Renal pelvis (tissue), 1 donor: ENCODE measurements at regions not wholly inside any gene's neighbourhood (a gene's known extent, or its start where the extent isn't known, plus 50 kb on each side); places are given as distances from the start of the nearest gene placed in this dataset.

ENCODE experiments used
- DNase-seq: peaks from one replicate; pipeline ENCODE4 v3.0.0-alpha.2; 2013

DNA sequence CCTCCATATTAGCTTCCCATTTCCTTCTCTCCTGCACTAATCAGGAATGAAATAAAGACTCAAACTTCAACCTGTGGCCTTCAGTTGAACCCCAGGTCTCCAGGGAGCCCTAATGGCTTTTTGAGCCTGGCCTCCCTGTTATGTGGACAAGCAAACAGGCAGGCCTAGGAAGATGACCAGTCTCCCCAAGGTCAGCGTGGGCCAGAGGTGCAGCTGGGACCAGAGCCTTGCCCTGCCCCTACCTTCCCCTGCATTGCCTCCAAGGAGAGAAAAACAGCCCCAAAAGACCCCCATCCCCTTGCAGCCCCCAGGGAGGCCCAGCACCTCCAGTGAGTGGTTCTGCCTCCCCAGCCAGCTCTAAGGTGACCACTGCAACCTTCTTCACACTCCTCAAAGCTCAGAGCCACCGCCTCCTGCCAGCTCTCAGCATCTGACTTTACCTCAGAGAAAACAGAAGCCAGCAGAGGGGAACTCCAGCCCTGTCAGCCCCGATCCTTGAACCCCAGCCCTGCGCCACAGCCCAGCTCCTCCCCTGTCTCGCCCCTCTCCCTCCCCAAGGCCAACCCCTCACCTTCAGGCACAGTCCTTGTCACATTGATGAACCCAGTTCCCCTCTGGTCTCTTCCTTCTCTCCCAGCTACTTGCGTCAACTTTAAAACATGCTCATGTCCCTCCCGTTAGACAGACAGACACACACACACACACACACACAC lies 59.5 kb upstream of the ID2 start:
- no peak for DNase-seq

DNA sequence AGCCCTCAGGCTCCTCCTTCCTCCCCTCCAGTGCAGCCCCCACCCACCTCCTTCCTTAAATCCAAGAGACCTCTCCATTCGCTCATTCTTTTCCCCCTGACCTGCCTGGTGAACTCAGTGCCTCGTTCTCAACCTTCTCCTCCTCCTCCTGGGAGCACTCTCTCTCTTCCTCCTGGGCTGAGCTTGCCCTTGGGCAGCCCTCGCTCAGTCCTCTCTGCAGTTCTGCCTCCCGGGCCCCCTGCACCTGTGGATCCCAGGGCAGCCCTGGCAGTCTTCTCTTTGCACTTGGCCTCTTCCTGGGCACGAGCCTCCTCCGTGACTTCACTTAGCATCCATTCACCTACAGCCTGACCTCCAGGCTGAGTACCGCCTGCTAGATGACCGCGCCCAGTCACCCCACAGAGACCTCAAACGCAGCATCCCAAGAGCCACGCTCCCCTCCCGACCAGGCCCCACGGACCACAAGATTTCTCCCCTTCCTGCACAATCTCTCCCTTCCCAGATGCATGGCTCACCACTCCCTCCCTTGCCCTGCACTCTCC lies 58.9 kb upstream of the ID2 start:
- no peak for DNase-seq

DNA sequence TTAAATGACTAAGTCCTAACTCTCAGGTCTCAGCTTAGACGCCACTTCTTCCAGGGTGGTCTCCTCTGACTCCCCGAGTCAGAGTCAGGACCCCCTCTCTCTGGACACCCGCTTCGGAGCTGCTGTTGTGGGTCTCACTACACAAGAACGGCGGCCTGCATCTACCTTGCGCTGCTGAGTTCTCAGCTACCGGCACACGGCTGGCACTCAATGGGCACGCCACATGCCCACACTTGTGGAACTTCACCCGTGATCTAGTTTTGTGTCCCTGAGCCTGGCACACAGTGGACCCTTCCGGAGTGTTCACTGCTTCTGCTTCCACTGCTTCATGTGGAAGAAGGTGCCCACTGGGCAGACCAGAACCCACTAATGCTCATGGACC lies 58.3 kb upstream of the ID2 start:
- DNase-seq = no peak

DNA sequence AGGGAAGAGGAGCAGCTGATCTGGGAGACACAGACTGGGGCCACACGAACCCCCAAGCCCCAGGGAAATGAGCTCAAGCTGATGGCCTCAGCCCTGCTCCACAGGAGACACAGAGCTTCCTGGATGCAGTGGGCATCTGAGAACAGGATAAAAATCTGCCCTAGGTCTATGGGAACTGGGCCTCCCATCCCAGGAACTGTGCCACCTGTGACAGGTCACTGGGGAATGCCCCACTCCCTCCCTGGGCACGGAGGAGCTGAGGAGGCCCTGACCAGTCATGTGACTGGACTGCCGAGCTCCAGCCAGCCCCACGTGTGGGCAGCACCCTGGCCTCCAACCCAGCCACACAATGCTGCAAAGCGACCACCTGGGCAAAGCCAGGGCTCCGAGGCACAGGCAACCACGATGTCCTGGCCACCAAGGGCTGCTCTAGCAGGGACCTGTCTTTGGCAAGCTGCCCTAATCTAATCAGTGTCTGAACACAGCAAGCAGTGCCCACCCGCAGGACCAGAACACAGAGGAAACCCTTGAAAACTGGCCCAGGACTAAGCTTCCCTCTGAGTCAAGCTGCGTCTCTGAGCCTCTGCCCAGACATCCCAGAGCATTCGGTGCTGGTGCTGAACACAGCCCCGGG lies 57.8 kb upstream of the ID2 start:
- no peak for DNase-seq

DNA sequence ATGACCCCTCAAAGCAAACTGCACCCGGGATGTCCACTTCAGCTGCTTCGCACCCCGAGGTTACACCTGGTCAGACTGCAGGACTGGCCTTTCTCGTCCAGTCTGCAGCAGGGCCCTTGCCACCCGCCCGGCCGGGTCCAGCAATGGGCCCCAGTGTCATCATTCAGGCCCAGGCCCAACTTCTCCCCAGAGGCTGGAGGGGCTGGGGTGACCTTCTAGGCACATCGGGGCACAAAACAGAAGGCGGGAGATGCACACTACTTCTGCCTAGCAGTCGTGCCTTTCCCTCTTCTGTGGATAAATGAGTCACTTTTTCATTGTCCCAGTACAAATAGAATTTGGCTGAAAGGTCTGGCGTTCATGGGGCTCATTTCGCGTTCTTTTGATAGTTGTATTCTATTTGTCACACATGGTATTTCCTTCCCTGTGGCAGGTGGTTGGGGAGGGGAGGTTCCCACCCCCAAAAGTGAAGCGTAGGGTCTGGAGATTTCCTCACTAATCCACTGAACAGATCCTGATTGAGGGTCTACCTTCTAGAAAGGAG lies 56.9 kb upstream of the ID2 start:
- no peak for DNase-seq

DNA sequence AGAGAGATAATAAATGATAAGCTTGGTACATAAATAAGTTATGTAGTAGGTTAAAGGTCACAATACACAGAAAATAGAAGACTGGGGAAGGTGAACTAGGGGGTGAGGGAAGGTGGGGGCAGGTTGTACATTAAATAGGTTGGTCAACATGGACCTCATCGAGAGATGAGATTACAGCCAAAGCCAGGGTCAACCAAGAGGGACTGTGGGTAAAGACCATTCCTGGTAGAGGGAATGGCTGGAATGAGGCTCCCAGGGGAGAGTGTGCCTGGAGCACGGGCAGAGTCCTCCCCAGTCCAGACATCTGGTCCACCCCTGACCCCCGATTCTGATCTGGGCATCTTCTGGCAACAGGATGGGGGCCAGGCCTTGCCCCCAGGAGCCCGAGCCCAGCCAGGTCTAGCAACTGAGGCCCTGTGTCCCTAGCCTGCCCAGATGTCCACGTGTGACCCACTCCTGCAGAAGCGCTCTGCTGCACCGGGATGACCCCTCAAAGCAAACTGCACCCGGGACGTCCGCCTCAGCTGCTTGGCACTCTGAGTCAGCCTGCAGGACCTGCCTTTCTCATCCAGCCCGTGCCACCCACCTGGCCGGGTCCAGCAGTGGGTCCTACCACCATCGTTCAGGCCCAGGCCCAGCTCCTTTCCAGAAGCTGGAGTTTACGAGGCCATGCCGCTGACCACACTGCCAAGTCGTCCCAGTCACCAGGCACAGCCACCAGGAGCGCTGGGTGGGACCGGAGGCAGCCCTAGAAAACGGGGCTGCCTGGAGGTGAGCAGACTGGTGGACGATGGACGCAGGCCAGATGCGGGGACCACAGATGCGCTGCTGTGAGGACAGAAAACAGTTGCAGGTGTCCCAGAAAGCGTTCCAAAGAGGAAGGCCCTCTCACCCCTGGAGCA lies 56.2 kb upstream of the ID2 start:
- DNase-seq = no peak

DNA sequence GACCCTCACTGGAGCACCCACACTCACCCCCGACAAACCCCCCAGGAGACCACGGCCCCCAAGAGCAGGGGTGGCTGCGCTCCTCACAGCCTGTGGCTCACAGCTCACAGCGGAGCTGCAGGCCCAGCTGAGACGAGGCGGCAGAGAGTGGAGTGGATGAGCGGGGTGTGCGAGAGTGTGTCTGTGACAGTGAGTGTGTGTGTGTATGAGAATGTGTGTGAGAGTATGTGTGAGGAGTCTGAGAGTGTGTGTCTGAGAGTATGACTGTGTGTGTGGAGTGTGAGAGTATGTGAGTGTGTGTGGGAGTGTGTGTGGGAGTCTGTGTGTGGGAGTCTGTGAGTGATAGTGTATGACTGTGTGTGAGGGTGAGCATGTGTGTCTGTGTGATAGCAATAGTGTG lies 55.3 kb upstream of the ID2 start:
- DNase-seq = no peak

DNA sequence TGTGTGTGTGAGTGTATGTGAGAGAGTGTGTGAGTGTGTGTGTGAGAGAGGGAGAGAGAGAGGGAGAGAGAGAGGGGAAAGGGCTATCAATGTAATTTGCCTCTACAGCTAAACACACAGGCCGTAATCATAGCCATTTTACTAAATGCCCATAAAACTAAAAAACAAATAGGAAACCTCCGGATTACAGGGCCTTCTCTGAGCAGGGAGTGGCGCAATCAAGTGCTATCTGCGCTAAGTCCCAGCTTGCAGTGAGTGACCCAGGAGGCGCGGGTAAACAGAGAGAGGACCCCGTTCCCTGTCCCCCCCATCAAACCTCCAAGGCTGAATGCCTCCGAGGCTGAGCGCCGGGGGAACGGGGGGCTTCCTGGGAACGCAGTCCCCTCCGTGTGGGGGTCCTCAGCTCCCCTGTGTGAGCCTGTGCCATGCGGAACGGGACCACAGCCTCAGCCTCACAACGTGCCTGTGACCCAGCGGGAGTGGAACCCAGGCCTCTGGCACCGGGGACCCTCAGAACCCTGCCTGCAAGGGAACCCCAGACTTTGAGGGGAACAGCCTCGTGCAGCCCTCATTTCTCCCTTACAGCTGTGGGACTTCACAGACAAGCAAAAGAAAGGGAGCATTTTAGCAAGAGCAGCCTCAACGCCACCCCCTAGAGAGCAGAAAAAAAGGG lies 54.7 kb upstream of the ID2 start:
- DNase-seq = no peak

DNA sequence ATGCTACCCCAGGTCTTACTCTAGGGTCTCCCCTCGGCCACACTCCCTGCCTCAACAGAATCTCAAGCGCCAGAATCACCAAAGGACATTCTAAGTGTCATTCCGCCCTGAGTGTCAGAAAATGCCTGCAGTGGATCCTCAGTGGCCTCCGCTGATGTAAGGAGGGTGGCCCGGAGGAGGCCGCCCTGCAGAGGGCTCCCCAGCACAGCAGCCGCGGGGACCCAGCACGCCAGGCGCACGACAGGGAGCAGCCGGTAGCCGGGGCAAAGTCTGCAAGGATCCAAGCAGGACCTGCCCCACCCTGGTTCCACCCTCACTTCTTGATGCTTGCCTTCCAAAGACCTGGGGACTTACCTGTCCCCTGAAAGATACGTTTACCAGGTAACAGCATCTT lies 54.2 kb upstream of the ID2 start:
- DNase-seq = no peak

DNA sequence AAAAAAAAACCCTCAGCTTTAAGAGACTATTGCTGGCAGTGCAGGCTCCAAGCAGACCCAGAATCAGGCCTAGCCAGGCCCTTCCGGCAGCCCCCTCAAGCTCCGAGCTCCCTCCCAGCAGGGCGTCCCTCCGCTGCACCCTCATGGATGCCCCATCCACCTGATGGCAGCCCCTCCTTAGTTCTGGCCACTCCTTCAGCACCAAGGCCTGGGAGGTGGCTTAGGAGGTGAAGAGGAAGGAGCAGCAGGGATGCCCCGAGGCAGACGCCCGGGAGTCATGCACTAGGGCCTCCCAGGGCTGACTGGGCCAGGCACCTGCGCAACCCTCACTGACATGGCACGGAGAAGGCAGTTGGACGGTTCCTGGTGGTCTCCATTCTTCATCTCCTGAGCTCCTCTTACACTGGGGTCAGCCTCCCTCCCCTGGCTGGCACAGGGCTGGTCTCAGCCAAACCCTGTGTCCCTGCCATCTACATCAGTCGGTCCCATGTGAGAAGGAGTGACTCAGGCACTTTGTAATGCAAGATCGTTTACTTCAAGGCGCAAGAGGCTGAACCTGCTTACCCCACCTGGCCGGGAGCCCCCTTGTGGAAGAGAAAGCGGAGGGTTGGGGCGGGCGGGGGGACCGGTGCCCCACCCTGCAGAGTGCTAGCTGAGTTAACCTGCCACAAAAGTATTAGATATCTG lies 53.5 kb upstream of the ID2 start:
- DNase-seq = no peak

DNA sequence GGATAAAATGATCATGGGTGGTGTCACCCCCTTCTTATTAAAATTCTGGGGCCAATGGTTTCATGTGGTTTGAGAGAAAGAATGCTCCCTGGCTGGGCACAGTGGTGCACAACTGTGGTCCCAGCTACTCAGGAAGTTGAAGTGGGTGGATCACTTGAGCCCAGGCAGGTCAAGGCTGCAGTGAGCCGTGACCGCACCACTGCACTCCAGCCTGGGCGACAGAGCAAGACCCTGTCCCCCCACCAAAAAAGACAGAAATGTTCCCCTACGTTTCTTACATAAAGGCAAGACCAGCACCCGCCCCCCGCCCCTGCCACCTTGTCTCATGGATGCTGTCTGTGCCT lies 53.0 kb upstream of the ID2 start:
- no peak for DNase-seq

DNA sequence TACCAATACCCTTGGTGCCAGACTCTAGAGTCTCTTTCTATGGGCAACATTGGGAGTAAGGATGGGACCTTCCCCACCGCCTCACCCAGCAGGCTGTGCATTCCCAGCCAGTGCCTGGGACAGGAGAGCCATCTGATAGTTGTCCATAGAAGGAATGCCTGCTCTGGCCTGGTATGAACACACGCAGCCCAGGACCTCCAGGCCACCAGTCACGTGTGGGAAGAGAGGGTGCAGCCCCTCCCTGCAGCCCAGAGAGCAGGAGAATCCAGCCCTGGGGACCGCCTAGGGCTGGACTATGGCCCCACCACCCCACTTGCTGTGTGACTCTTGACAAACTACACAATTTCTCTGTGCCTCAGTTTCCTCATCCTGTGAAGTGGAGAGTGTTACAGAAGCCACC lies 52.5 kb upstream of the ID2 start:
- DNase-seq = no peak

DNA sequence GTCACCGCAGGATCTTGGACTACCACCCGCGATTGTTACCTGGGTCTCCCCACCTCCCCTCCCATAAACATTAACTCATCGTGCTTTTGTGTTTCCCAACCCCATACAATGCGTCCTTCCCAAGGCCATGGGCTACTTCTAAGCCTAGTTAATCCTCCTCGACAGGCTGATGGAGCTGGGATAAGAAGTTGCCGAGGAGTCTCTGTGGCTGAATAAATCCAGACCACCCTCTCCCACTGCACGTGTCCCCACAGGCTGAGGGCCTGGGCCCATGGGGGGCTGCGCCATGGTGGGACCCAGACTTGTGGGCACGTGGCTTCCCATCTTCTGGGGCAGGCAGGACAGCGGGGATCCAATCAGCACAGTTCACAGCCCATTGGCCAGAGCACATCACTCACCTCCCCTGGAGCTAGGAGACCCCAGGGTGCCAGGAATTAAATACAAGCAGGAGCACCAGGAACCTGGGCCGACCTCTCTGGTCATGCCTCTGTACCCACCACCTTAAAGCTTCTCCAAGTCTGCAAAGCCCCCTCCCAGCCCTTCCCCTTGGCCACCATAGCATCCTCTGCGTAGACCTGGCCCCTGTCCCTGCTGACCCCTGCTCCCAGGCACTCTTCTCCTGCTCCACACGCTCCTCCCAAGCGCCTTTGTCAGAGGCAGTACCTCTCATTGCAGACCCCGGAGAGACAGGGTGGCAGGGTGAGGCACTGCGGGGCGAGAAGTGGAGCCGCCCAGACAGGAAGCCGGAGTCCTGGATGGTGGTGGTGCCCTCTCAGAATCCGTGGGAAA lies 51.0 kb upstream of the ID2 start:
- DNase-seq = no peak

DNA sequence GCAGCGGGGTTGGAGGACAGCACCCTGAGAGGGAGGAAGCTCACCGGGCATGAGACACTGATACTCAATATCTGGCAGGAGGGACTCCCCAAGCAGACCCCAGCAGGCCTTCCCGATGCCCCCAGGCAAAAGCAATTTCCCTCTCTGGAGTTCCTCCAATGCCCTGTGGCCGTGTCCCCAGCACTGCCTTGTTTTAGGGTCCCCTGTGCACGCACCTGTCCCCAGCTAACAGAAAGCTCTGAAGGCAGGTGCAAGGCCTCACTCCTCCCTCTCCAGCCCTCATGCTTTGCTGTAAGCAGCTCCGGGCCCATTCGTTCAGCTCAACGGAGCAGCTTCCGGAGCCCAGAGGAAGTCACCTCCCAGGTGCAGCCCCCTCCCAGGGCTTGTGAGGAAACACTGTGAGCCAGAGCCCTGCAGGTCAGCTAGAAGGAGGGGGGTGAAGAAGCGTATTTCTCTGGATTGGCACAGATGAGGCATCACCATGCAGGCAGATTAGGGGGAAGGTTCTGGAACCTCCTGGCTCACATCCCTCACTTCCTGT lies 50.3 kb upstream of the ID2 start:
- no peak for DNase-seq
